NCI-H526 (cell line): ENCODE measurements at regions not wholly inside any gene's neighbourhood (a gene's known extent, or its start where the extent isn't known, plus 50 kb on each side); places are given as distances from the start of the nearest gene placed in this dataset.

Experiments
- DNase-seq, 2 experiments: peaks; one replicate each; lab custom pipeline; 2025; lab: John Stamatoyannopoulos, UW

GRCh38 chr6:92072387-92072786 lies 1347.0 kb downstream of the EPHA7 start:
- DNase-seq = no peak

DNA sequence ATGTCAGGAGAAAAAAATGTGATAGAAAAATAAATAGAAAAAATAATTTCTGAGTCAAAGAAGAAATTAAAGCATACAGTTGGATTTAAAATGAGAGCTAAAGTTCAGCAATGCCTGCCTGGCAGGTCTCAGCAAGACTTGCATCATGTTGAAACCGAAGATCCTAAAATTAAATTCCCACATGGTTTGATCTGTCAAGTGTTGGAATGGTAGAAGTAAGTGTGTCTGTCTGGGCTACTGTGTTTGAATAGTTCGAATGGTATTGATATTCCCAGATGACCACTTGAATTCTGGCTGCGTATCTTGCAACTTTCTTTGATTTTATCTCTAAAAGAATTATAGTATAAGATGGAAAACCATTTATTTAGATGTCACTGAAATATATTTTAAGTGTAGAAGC lies 1349.6 kb downstream of the EPHA7 start:
- no peak for DNase-seq

GRCh38 chr6:92052513-92052912 lies 1366.8 kb downstream of the EPHA7 start:
- DNase-seq = no peak

- DNase-seq = no peak
Measured at GRCh38 chr6:92050216-92050615, 1369.1 kb downstream of the EPHA7 start.

DNA sequence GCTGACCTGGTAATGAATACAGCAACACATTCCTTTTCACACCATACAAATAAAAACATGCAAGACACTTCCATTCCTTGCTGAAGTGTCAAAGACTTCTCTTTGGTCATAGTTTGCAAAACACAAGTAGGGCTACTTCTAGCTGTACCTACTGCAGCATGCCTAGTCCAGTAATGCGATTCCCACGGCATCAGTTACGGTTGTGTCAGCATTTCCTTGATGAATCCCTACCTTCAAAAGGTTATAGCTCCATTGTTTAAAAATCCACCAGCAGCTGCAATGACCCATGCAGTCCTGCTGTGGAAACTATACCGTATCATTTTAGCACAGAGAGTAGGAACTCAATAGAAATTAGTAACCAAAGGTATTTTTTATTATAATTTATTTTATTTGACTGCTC lies 1371.5 kb downstream of the EPHA7 start:
- DNase-seq = no peak

DNA sequence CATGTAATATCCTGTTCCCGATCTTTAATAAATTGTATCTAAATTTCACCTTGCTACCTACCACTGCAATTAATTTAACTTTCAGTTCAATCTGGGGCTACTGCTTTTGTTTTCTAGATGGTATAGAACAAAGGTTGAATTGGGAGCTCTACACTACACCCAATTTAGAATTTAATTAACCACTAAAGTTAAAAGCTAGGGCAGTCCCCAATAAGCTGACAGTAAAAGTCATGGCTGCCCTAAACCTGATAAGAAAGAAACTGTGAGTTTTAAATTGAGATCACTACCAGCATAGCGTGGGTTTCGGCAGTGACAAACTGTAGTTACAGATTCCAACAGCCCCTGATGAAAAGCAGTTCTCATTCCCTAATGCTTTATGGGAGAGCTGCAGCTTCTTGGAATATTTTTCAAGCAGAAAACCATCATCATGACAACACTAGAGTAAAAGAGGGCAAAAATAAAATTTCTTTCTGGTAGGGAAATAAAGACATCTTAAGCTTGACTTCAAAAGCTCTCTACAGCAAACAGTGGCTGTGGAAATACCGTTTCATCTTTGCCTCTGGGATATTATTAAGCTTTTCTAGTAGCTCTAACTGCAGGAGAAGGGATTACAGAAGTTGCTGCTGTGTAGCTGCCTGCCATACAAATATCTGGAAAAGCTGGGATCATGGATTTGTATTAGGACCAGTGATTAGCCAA lies 1372.1 kb downstream of the EPHA7 start:
- DNase-seq = no peak

- DNase-seq = no peak
Measured at GRCh38 chr6:92044312-92044711, 1375.0 kb downstream of the EPHA7 start.

GRCh38 chr6:92043777-92044176 lies 1375.6 kb downstream of the EPHA7 start:
- no peak for DNase-seq

- DNase-seq = no peak
Measured at GRCh38 chr6:92026878-92027277, 1392.5 kb downstream of the EPHA7 start.

DNA sequence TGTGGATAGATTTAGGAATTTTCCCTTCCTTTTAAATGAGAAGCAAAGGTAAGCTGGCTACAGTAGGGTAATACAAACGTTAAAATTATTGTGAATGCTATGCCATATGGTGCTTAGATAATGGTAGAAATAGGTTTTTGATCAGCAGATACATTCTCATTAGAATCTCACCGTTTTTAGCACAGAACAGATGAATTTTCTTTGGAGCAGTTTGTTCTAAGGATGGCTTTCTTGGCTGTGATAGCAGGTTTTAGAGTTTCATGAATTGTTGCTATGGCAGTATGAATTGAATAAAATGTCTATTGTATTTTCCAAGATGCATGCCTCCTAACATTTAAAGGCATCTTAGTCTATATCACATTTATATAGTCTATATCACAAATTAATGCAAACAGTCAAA lies 1394.5 kb downstream of the EPHA7 start:
- no peak for DNase-seq

DNA sequence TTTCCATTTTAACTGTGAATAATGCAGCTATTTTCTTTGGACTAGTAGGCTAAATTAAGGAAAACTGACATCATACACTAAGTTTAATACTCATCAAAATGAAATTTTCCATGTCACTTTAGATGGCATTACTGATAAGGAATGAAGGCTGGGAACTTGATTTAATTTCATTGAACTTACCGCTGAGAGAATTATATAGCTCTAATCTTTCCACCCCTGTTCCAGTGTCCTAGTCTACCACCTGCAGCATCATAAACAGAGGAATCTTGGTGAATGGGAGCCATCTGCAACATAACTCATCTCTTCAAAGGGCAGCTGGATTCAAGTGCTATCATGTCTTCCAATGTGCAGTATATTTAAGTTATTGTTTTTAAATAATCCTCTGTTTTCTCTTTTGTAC lies 1395.2 kb downstream of the EPHA7 start:
- DNase-seq = no peak

GRCh38 chr6:92023410-92023966 lies 1395.9 kb downstream of the EPHA7 start:
- DNase-seq = no peak

DNA sequence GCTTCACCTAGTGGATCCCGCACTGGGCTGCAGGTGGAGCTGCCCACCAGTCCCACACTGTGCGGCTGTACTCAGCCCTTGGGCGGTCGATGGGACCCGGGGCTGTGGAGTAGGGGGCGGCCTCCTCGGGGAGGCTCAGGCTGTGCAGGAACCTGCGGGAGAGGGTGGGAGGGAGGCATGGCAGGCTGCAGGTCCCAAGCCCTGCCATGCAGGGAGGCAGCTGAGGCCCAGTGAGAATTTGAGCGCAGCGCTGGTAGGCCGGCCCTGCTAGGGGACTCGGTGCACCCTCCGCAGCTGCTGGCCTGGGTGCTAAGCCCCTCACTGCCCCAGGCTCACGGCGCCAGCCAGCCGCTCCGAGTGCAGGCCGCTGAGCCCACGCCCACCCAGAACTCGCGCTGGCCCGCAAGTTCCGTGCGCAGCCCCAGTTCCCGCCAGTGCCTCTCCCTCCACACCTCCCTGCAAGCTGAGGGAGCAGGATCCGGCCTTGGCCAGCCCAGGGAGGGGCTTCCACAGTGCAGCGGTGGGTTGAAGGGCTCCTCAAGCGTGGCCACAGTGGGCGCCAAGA lies 1407.6 kb downstream of the EPHA7 start:
- DNase-seq = no peak

DNA sequence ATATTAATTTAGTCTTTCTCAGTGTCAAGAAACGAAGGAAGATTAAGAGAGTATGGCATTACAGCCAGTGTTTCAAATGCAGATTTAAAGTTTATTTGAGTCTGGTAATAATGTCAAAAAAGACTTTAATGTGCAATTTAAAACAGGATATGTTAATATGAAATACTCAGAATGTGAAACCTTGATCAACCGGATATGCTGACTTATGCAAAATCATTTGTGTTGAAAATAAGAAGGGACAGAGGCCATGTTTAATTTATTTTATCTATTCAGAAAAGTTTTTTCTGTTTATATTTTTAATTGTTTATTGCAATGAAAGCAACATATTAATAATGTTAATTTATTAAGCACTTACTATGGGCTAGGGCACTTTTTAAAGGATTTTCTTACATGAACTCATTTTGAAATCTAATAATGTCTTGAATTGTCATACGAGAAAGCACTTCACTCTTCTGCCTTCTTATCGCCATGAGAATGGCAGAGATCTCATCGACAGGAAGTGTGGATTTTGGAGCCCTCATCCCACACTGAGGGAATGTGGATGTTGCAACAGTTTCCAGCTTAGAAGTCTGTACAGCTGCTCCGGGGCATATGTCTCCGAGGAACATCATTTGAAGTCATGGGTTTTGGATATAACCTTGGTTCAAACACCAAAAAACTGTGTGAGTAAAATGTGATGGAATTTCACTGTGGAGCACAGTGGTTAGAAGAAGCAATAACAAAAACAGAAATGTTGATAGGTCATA lies 1410.4 kb downstream of the EPHA7 start:
- DNase-seq = no peak

- no peak for DNase-seq
Measured at GRCh38 chr6:92000112-92000511, 1413.2 kb upstream of the MAP3K7 start.

GRCh38 chr6:91994787-91995186 lies 1407.9 kb upstream of the MAP3K7 start:
- DNase-seq = no peak

- no peak for DNase-seq
Measured at GRCh38 chr6:91982559-91982958, 1395.7 kb upstream of the MAP3K7 start.

DNA sequence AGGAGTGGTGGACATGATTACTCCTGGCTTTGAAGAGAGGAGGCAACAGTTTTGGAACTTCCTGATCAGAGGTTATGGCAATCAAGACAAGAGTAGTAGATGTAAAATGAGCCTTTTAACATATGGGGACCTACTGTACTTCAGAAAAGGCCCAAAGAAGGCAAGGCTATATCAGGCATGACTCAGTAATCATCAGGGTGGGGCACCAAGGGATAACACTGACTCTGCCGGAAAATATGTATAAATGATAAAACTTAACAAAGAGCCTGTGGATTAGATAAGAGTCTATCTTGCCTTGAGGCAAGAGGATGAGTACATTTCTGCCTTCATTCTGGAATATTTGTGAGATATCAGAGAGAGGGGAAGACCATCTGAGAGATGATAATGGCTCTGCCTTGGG lies 1389.9 kb upstream of the MAP3K7 start:
- DNase-seq = no peak

DNA sequence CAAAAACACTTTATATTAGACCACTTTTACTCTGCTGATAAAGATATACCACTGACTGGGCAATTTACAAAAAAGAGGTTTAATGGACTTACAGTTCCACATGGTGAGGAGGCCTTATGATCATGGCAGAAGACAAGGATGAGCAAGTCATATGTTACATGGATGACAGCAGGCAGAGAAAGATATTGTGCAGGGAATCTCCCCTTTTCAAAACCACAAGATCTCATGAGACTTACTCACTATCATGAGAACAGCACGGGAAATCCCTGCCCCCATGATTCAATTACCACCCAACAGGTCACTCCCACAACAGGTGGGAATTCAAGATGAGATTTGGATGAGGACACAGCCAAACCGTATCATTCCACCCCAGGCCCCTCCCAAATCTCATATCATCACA lies 1383.8 kb upstream of the MAP3K7 start:
- no peak for DNase-seq

DNA sequence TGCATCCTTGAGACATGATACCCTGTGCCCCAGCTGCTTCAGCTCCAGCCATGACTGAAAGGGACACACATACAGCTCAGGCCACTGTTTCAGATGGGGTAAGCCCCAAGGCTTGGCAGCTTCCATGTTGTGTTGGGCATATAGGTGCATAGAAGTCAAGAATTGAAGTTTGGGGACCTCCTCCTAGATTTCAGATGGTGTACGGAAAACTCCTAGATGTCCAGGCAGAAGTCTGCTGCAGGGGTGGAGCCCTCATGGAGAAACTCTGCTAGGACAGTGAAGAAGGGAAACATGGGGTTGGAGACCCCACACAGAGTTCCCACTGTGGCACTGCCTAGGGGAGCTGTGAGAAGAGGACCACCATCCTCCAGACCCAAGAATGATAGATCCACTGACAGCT lies 1379.0 kb upstream of the MAP3K7 start:
- DNase-seq = no peak

DNA sequence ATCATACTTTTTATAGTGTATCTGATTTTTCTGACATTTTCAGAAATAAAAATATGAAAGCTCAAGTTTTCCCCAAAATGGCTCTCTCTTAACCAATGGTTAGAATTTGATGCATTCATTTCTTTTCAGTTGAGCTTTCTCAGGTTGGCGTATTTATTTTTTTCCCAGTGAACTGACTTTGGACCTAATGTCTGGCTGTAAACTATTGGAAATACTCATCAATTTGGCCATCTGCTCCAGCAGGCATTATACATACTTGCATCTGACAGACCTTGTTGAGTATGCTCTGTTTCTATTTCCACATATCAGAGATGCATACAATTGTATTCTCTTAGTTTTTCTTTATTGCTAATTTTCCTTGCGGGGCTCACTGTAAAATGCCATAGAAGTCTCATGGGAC lies 1374.8 kb upstream of the MAP3K7 start:
- no peak for DNase-seq

- DNase-seq = no peak
Measured at GRCh38 chr6:91961236-91961635, 1374.4 kb upstream of the MAP3K7 start.

DNA sequence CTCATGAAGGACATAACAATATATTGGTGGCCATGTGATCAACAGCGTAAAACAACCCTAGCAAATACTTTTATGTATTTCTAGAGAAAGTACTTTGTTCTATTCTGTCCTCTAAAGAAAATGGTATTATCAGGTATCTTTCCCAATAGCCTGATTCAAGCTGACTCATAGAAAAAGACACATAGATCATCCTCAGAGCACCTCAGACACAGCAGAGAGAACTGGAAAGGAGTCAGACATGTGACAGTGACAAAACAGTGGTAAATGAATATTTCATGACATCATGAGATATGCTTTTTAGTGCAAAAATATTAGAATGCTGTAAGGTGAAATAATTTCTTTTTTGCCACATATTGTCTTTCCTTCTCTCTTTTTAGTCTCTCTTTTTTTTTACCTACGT lies 1355.0 kb upstream of the MAP3K7 start:
- no peak for DNase-seq
